OCI-LY7 (cell line): ENCODE measurements at regions not wholly inside any gene's neighbourhood (a gene's known extent, or its start where the extent isn't known, plus 50 kb on each side); places are given as distances from the start of the nearest gene placed in this dataset.

Experiments
- EZH2phosphoT487 ChIP-seq: fragments of 200-600 bp; sonication (generic); IDR thresholded peaks from 2 replicates; pipeline ENCODE4 v1.6.1; 2018; ENCODE audit warnings: low read depth, borderline replicate concordance, mild to moderate bottlenecking, mixed run types, antibody characterized with exemption, low read length, moderate library complexity, mixed read lengths
- TF ChIP-seq, protein P1 (sequence below): fragments of 200-600 bp; sonication (generic); conservative IDR thresholded peaks from 2 replicates; pipeline ENCODE4 v1.5.1; 2014; ENCODE audit warnings: mild to moderate bottlenecking, antibody characterized with exemption, low read length, moderate library complexity, mixed read lengths

DNA sequence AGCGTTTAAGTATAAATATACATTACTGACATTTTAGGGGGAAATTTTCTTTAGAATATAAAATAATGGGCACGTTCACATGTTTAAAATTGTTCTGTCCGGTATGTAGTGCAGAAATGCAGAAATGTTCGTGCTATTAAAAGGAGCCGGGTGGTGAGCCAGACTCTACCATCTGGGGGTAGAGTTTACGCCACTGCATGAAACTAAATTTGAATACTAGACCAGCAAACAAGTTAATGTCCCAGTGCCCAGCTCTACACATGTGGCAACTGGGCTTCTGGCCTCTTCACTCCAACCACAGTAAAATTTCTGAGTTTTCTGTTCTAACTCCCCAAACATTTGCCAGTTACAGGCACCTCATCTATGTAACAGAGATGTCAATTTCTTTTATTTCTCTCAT is 1453.3 kb upstream of the TENM3 start:
- no peak for TF ChIP-seq EZH2phosphoT487
- TF ChIP-seq, protein P1, sequence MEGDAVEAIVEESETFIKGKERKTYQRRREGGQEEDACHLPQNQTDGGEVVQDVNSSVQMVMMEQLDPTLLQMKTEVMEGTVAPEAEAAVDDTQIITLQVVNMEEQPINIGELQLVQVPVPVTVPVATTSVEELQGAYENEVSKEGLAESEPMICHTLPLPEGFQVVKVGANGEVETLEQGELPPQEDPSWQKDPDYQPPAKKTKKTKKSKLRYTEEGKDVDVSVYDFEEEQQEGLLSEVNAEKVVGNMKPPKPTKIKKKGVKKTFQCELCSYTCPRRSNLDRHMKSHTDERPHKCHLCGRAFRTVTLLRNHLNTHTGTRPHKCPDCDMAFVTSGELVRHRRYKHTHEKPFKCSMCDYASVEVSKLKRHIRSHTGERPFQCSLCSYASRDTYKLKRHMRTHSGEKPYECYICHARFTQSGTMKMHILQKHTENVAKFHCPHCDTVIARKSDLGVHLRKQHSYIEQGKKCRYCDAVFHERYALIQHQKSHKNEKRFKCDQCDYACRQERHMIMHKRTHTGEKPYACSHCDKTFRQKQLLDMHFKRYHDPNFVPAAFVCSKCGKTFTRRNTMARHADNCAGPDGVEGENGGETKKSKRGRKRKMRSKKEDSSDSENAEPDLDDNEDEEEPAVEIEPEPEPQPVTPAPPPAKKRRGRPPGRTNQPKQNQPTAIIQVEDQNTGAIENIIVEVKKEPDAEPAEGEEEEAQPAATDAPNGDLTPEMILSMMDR = no peak
